GM20000 (cell line): ENCODE measurements at regions not wholly inside any gene's neighbourhood (a gene's known extent, or its start where the extent isn't known, plus 50 kb on each side); places are given as distances from the start of the nearest gene placed in this dataset.
"Not testable (repeated sequence)": the region's sequence is repeated elsewhere in the genome, so short reads cannot be mapped to it uniquely, and the experiment has no call there.

ENCODE experiments used
- DNase-seq: peaks from one replicate; pipeline ENCODE4 v3.0.0; 2012; ENCODE audit warnings: low spot score
- CTCF ChIP-seq: IDR thresholded peaks from 2 replicates; pipeline ENCODE4 v1.5.1; 2012; ENCODE audit warnings: mild to moderate bottlenecking, control low read depth; ENCODE audit errors: extremely low read depth, missing control alignments

GRCh38 chr1:194431121-194431520, 1244.7 kb upstream of the B3GALT2 start:
- DNase-seq, result no peak
- TF ChIP-seq CTCF, result no peak

GRCh38 chr1:194420706-194421105, 1234.3 kb upstream of the B3GALT2 start:
- no peak for TF ChIP-seq CTCF
- DNase-seq, result no peak

GRCh38 chr1:194419721-194420120, 1233.3 kb upstream of the B3GALT2 start:
- no peak for DNase-seq
- TF ChIP-seq CTCF, result no peak

GRCh38 chr1:194410756-194411155, 1224.3 kb upstream of the B3GALT2 start:
- no peak for DNase-seq
- TF ChIP-seq CTCF, result no peak

GRCh38 chr1:194407238-194407637, 1220.8 kb upstream of the B3GALT2 start:
- not testable (repeated sequence) for DNase-seq

- DNase-seq, result no peak
- no peak for TF ChIP-seq CTCF
Observed at GRCh38 chr1:194394676-194395075, 1208.3 kb upstream of the B3GALT2 start.

- DNase-seq, result no peak
- TF ChIP-seq CTCF, result no peak
Observed at GRCh38 chr1:194387531-194387930, 1201.1 kb upstream of the B3GALT2 start.

- DNase-seq, result no peak
- no peak for TF ChIP-seq CTCF
Observed at GRCh38 chr1:194378517-194378916, 1192.1 kb upstream of the B3GALT2 start.
